Caco-2 (cell line): ENCODE measurements at regions not wholly inside any gene's neighbourhood (a gene's known extent, or its start where the extent isn't known, plus 50 kb on each side); places are given as distances from the start of the nearest gene placed in this dataset.

Experiments
- BruUV-seq: library from RNA; stranded (reverse); fragments of 400-500 nt; replicated peaks from 2 replicates; lab custom pipeline; 2021; lab: Mats Ljungman, UMichigan
- CTCF ChIA-PET: fragments of 300-600 bp; sonication (Branson Sonifier 250); formaldehyde crosslinking; loops from one replicate; lab custom pipeline; 2022; ENCODE audit warnings: antibody characterized with exemption; lab: Charles Lee
- POLR2A ChIA-PET: fragments of 300-600 bp; sonication (Branson Sonifier 250); formaldehyde crosslinking; loops from one replicate; lab custom pipeline; 2022; ENCODE audit warnings: antibody characterized with exemption; lab: Charles Lee
- DNase-seq, 2 experiments: peaks; one replicate each; pipeline versions ENCODE4 v3.0.0 to v3.0.0-alpha.2; 2020 to 2022
- H3K27me3 ChIP-seq: replicated peaks from 2 replicates; pipeline ENCODE4 v1.6.0; 2011; ENCODE audit warnings: low read length; ENCODE audit not compliant: control insufficient read depth, insufficient read depth
- H3K36me3 ChIP-seq: 2 replicates; pipeline ENCODE4 v1.5.1; 2011; ENCODE audit warnings: low read length; ENCODE audit not compliant: control insufficient read depth, insufficient read depth
- H3K4me1 ChIP-seq: fragments of 250-450 bp; sonication (Bioruptor Pico); 2 replicates; pipeline ENCODE4 v1.5.1; 2020; ENCODE audit warnings: mild to moderate bottlenecking
- H3K4me3 ChIP-seq: 2 replicates; pipeline ENCODE4 v1.5.1; 2011; ENCODE audit warnings: low read depth, mild to moderate bottlenecking, control low read depth, low read length
- H3K9me3 ChIP-seq: fragments of 250-450 bp; sonication (Bioruptor Pico); 2 replicates; pipeline ENCODE4 v1.5.1; 2020; ENCODE audit warnings: mild to moderate bottlenecking, moderate library complexity
- H3K27ac Mint-ChIP-seq: one replicate; pipeline ENCODE4 v1.8.0; 2022; ENCODE audit warnings: mixed read lengths; ENCODE audit not compliant: unreplicated experiment
- H3K27me3 Mint-ChIP-seq: one replicate; pipeline ENCODE4 v1.8.0; 2022; ENCODE audit warnings: mixed read lengths; ENCODE audit not compliant: insufficient read depth, unreplicated experiment
- H3K36me3 Mint-ChIP-seq: one replicate; pipeline ENCODE4 v1.8.0; 2022; ENCODE audit warnings: mild to moderate bottlenecking, mixed read lengths; ENCODE audit not compliant: insufficient read depth, unreplicated experiment
- H3K4me1 Mint-ChIP-seq: one replicate; pipeline ENCODE4 v1.8.0; 2022; ENCODE audit warnings: low read depth, mixed read lengths; ENCODE audit not compliant: unreplicated experiment
- H3K4me3 Mint-ChIP-seq: one replicate; pipeline ENCODE4 v1.8.0; 2022; ENCODE audit warnings: mild to moderate bottlenecking, moderate library complexity, mixed read lengths; ENCODE audit not compliant: unreplicated experiment
- H3K9me3 Mint-ChIP-seq: one replicate; pipeline ENCODE4 v1.8.0; 2022; ENCODE audit warnings: mixed read lengths; ENCODE audit not compliant: unreplicated experiment
- CTCF ChIP-seq, 2 experiments: fragments of 200-600 bp in 1 of 2; IDR thresholded peaks; 1 replicate in 1 of 2; 2 replicates in 1 of 2; pipeline versions ENCODE4 v1.5.1 to v1.8.0; 2011 to 2022; ENCODE audit warnings: antibody characterized with exemption in 1 of 2, control low read depth in 1 of 2, inconsistent platforms in 1 of 2, low read depth in 1 of 2, low read length in 1 of 2, mild to moderate bottlenecking in 1 of 2, moderate library complexity in 1 of 2; ENCODE audit not compliant: insufficient read depth in 1 of 2, severe bottlenecking in 1 of 2, unreplicated experiment in 1 of 2
- intact Hi-C: fragments of 100-400 bp; cut with micrococcal nuclease; formaldehyde crosslinking; loops from one replicate; pipeline ENCODE4 v1.10.0; 2022; ENCODE audit not compliant: unreplicated experiment

- Mint-ChIP-seq H3K27me3 (no peaks in the 10 kb centered on the region), H3K4me3 (no peak overlapping the region), H3K27ac (no peak overlapping the region), H3K9me3 (peaks cover 10% of the 10 kb centered on the region), H3K4me1 (no peaks in the 10 kb centered on the region), H3K36me3 (no peaks in the 10 kb centered on the region)
- peaks cover 5% of the 10 kb centered on the region; the same call in 1 of the 2 replicates for H3K9me3 ChIP-seq
- no peak for DNase-seq
- intact Hi-C loops, result no loop called here
- no peaks in the 10 kb centered on the region for H3K27me3 ChIP-seq
- no peak for TF ChIP-seq CTCF (IDR thresholded peaks at IDR 0.05; ENCODE audit: insufficient read depth in 1 of 2, low read depth in 1 of 2, low read length in 1 of 2, severe bottlenecking in 1 of 2, unreplicated experiment in 1 of 2)
- no peaks in the 10 kb centered on the region for H3K36me3 ChIP-seq
- no peaks in the 10 kb centered on the region for H3K4me1 ChIP-seq
- no TSS peak for BruUV-seq
- ChIA-PET POLR2A (no interaction called here), CTCF (no interaction called here)
- H3K4me3 ChIP-seq, result no peak overlapping the region
Measured at GRCh38 chr10:91573320-91573719, 59.6 kb downstream of the PPP1R3C start.

GRCh38 chr10:91571671-91572070 lies 61.2 kb downstream of the PPP1R3C start:
- Histone ChIP-seq H3K9me3 (peaks cover 5% of the 10 kb centered on the region; the same call in 1 of the 2 replicates), H3K4me1 (no peaks in the 10 kb centered on the region), H3K27me3 (no peaks in the 10 kb centered on the region), H3K4me3 (no peak overlapping the region), H3K36me3 (no peaks in the 10 kb centered on the region)
- H3K36me3 Mint-ChIP-seq, result no peaks in the 10 kb centered on the region
- no peaks in the 10 kb centered on the region for H3K27me3 Mint-ChIP-seq
- no peaks in the 10 kb centered on the region for H3K4me1 Mint-ChIP-seq
- CTCF ChIA-PET, result no interaction called here
- no peak for TF ChIP-seq CTCF (IDR thresholded peaks at IDR 0.05; ENCODE audit: insufficient read depth in 1 of 2, low read depth in 1 of 2, low read length in 1 of 2, severe bottlenecking in 1 of 2, unreplicated experiment in 1 of 2)
- no peak for DNase-seq
- H3K4me3 Mint-ChIP-seq, result no peak overlapping the region
- intact Hi-C loops, result no loop called here
- H3K27ac Mint-ChIP-seq, result no peak overlapping the region
- POLR2A ChIA-PET, result no interaction called here
- H3K9me3 Mint-ChIP-seq, result peaks cover 10% of the 10 kb centered on the region
- no TSS peak for BruUV-seq

GRCh38 chr10:91570220-91570619 lies 62.7 kb downstream of the PPP1R3C start:
- peaks cover 5% of the 10 kb centered on the region; the same call in 1 of the 2 replicates for H3K9me3 ChIP-seq
- intact Hi-C loops, result no loop called here
- H3K4me1 ChIP-seq, result no peaks in the 10 kb centered on the region
- Mint-ChIP-seq H3K27me3 (no peaks in the 10 kb centered on the region), H3K27ac (no peak overlapping the region), H3K4me1 (no peaks in the 10 kb centered on the region), H3K4me3 (no peak overlapping the region), H3K9me3 (peaks cover 10% of the 10 kb centered on the region), H3K36me3 (no peaks in the 10 kb centered on the region)
- no peaks in the 10 kb centered on the region for H3K36me3 ChIP-seq
- no peak for TF ChIP-seq CTCF (IDR thresholded peaks at IDR 0.05; ENCODE audit: insufficient read depth in 1 of 2, low read depth in 1 of 2, low read length in 1 of 2, severe bottlenecking in 1 of 2, unreplicated experiment in 1 of 2)
- no TSS peak for BruUV-seq
- DNase-seq, result no peak
- H3K27me3 ChIP-seq, result no peaks in the 10 kb centered on the region
- POLR2A ChIA-PET, result no interaction called here
- H3K4me3 ChIP-seq, result no peak overlapping the region
- CTCF ChIA-PET, result no interaction called here
